Progenitor cell of endocrine pancreas (in vitro differentiated cells): ENCODE measurements at regions not wholly inside any gene's neighbourhood (a gene's known extent, or its start where the extent isn't known, plus 50 kb on each side); places are given as distances from the start of the nearest gene placed in this dataset.

Source experiments
- DNase-seq: peaks from one replicate; pipeline ENCODE4 v3.0.0; 2021; ENCODE audit warnings: low spot score; ENCODE audit not compliant: unreplicated experiment
- H3K27ac Mint-ChIP-seq: 2 replicates; pipeline ENCODE4 v1.8.0; 2021; ENCODE audit warnings: mild to moderate bottlenecking, moderate library complexity, mixed read lengths
- H3K27me3 Mint-ChIP-seq: 2 replicates; pipeline ENCODE4 v1.8.0; 2021; ENCODE audit warnings: mixed read lengths
- H3K36me3 Mint-ChIP-seq: 2 replicates; pipeline ENCODE4 v1.8.0; 2022; ENCODE audit warnings: mixed read lengths; ENCODE audit not compliant: insufficient read depth
- H3K4me1 Mint-ChIP-seq: 2 replicates; pipeline ENCODE4 v1.8.0; 2021; ENCODE audit warnings: low read depth, mixed read lengths
- H3K4me3 Mint-ChIP-seq: 2 replicates; pipeline ENCODE4 v1.8.0; 2021; ENCODE audit warnings: low read depth, mild to moderate bottlenecking, moderate library complexity, mixed read lengths
- H3K9me3 Mint-ChIP-seq: 2 replicates; pipeline ENCODE4 v1.8.0; 2021; ENCODE audit warnings: low read depth, mixed read lengths
- CTCF ChIP-seq: fragments of 200-600 bp; sonication (generic); IDR thresholded peaks from one replicate; pipeline ENCODE4 v1.5.0; 2021; ENCODE audit warnings: antibody characterized with exemption, mild to moderate bottlenecking; ENCODE audit not compliant: unreplicated experiment

- Mint-ChIP-seq H3K27me3 (peaks cover 18% of the 10 kb centered on the region), H3K27ac (no peak overlapping the region)
- no peak for DNase-seq
Measured at GRCh38 chr1:55580845-55581332, 365.7 kb upstream of the USP24 start.

GRCh38 chr1:55579332-55580001 lies 364.3 kb upstream of the USP24 start:
- no peak overlapping the region for H3K4me3 Mint-ChIP-seq
- H3K9me3 Mint-ChIP-seq = no peaks in the 10 kb centered on the region
- no peak overlapping the region for H3K27ac Mint-ChIP-seq
- no peaks in the 10 kb centered on the region for H3K4me1 Mint-ChIP-seq
- H3K36me3 Mint-ChIP-seq = no peaks in the 10 kb centered on the region
- peaks cover 21% of the 10 kb centered on the region for H3K27me3 Mint-ChIP-seq
- no peak for TF ChIP-seq CTCF
- DNase-seq = no peak

More at GRCh38 chr1:55580845-55581332, 365.7 kb upstream of the USP24 start:
- H3K4me3 Mint-ChIP-seq = no peak overlapping the region
- H3K4me1 Mint-ChIP-seq = peaks cover 7% of the 10 kb centered on the region
- no peaks in the 10 kb centered on the region for H3K9me3 Mint-ChIP-seq
- no peaks in the 10 kb centered on the region for H3K36me3 Mint-ChIP-seq
- no peak for TF ChIP-seq CTCF

GRCh38 chr1:55578646-55579045 lies 363.5 kb upstream of the USP24 start:
- DNase-seq = no peak
- no peaks in the 10 kb centered on the region for H3K4me1 Mint-ChIP-seq
- no peaks in the 10 kb centered on the region for H3K36me3 Mint-ChIP-seq
- H3K4me3 Mint-ChIP-seq = no peak overlapping the region
- no peak for TF ChIP-seq CTCF
- H3K27me3 Mint-ChIP-seq = peaks cover 17% of the 10 kb centered on the region
- H3K9me3 Mint-ChIP-seq = no peaks in the 10 kb centered on the region
- no peak overlapping the region for H3K27ac Mint-ChIP-seq

- Mint-ChIP-seq H3K27ac (no peak overlapping the region), H3K4me1 (no peaks in the 10 kb centered on the region), H3K27me3 (peaks cover 18% of the 10 kb centered on the region), H3K4me3 (no peak overlapping the region), H3K9me3 (no peaks in the 10 kb centered on the region), H3K36me3 (no peaks in the 10 kb centered on the region)
- no peak for TF ChIP-seq CTCF
- no peak for DNase-seq
Measured at GRCh38 chr1:55575571-55576279, 360.6 kb upstream of the USP24 start.

GRCh38 chr1:55574691-55575225 lies 359.6 kb upstream of the USP24 start:
- Mint-ChIP-seq H3K4me1 (no peaks in the 10 kb centered on the region), H3K4me3 (no peak overlapping the region), H3K36me3 (no peaks in the 10 kb centered on the region), H3K27me3 (peaks cover 22% of the 10 kb centered on the region), H3K27ac (no peak overlapping the region), H3K9me3 (no peaks in the 10 kb centered on the region)
- no peak for DNase-seq
- TF ChIP-seq CTCF = no peak
